Upper lobe of left lung (tissue), 4 donors: ENCODE measurements at regions not wholly inside any gene's neighbourhood (a gene's known extent, or its start where the extent isn't known, plus 50 kb on each side); places are given as distances from the start of the nearest gene placed in this dataset.

Source experiments
- CTCF ChIP-seq, 6 experiments: fragments of 450-650 bp in 4 of 6; fragments of 200-600 bp in 2 of 6; sonication (generic) in 2 of 6; IDR thresholded peaks; one replicate each; pipeline ENCODE4 v1.5.1; 2016 to 2019; ENCODE audit warnings: antibody characterized with exemption in 6 of 6
- EP300 ChIP-seq, 4 donors: sonication (generic); formaldehyde crosslinking; IDR thresholded peaks; one replicate each; pipeline ENCODE4 v1.5.1; 2017; ENCODE audit warnings: antibody characterized with exemption in 4 of 4, control low read depth in 2 of 4
- POLR2A ChIP-seq, 4 donors: fragments of 450-650 bp; IDR thresholded peaks; one replicate each; pipeline ENCODE4 v1.5.1; 2016 to 2017; ENCODE audit warnings: antibody characterized with exemption in 4 of 4, mild to moderate bottlenecking in 2 of 4
- POLR2AphosphoS5 ChIP-seq, 2 donors: sonication (generic); formaldehyde crosslinking; IDR thresholded peaks; one replicate each; pipeline ENCODE4 v1.5.1; 2017; ENCODE audit warnings: antibody characterized with exemption in 2 of 2

DNA sequence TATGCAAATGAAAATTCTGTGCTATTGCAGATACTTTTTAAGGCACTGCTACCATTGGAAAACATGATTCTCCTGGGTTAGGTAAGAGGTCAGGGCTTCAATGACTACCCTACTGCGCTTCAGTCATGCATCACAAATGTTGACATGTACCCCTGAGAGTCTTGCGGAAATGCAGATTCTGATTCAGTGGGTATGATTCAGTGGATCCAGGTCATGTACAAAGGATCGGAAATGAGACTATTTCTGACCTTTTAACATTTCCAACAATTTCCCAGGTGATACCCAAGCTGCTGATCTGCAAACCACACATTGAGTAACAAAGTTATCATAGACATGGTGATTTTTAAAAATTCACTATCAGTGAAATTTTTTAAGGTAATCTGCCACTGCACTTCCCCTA lies 62.6 kb downstream of the DDX53 start:
- no peak for TF ChIP-seq EP300 (IDR thresholded peaks at IDR 0.05)
- TF ChIP-seq CTCF (IDR thresholded peaks at IDR 0.05): no peak
- no peak for TF ChIP-seq POLR2AphosphoS5 (IDR thresholded peaks at IDR 0.05)
- no peak for TF ChIP-seq POLR2A (IDR thresholded peaks at IDR 0.05)
